HL-60 (cell line): ENCODE measurements at regions not wholly inside any gene's neighbourhood (a gene's known extent, or its start where the extent isn't known, plus 50 kb on each side); places are given as distances from the start of the nearest gene placed in this dataset.

Experiments
- DNase-seq, 2 experiments: peaks; one replicate each; pipeline ENCODE4 v3.0.0-alpha.2; 2010 to 2020; ENCODE audit warnings: low read depth in 1 of 2, low spot score in 1 of 2
- H3K27ac ChIP-seq: fragments of 250-450 bp; sonication (Bioruptor Pico); replicated peaks from 2 replicates; pipeline ENCODE4 v1.5.1; 2020; ENCODE audit warnings: mild to moderate bottlenecking, moderate library complexity
- H3K27me3 ChIP-seq: fragments of 250-450 bp; sonication (Bioruptor Pico); 2 replicates; pipeline ENCODE4 v1.5.1; 2021; ENCODE audit warnings: mild to moderate bottlenecking, moderate library complexity; ENCODE audit not compliant: insufficient read depth, poor library complexity, severe bottlenecking
- H3K4me3 ChIP-seq: replicated peaks from 2 replicates; pipeline ENCODE4 v1.5.1; 2011; ENCODE audit warnings: mild to moderate bottlenecking, control low read depth, low read length; ENCODE audit not compliant: insufficient read depth
- GABPA ChIP-seq: IDR thresholded peaks from 2 replicates; pipeline ENCODE4 v1.6.1; 2012; ENCODE audit warnings: low read depth
- POLR2AphosphoS5 ChIP-seq: IDR thresholded peaks from 2 replicates; pipeline ENCODE4 v1.6.1; 2012; ENCODE audit warnings: low read depth
- SPI1 ChIP-seq: IDR thresholded peaks from 2 replicates; pipeline ENCODE4 v1.6.1; 2012; ENCODE audit warnings: low read depth, mild to moderate bottlenecking, borderline replicate concordance
- TF ChIP-seq, protein P1 (sequence below): IDR thresholded peaks from 2 replicates; pipeline ENCODE4 v1.6.1; 2012; ENCODE audit warnings: low read depth; ENCODE audit not compliant: insufficient replicate concordance
- TF ChIP-seq, protein P2 (sequence below): IDR thresholded peaks from one replicate; pipeline ENCODE4 v1.5.1; 2011; ENCODE audit warnings: low read length, control low read depth, inconsistent platforms; ENCODE audit not compliant: insufficient read depth

DNA sequence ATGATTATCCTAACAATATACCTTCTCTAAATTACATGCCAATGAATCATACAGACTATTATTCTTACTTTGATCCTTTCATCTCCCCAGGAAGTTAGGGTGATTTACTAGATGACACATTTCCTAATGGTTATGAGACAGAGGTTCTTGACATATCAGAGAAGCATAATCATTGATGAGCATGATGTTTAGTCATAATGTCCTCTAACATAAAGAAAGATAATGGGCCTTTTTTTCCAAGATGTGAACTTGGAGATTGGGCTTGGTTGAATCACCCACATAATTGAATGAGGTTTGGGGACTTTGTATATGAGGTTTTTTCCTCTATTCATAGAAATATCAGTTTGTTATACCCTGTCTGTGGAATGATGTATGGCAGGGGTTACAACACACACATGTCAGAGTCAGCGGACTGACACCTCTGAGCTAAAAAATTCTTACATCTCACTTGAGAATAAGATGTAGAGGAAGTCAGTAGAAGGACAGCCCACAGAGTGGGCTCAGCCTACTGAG is 69.7 kb upstream of the DCBLD2 start:
- Histone ChIP-seq H3K4me3 (no peak overlapping the region), H3K27ac (no peak overlapping the region), H3K27me3 (no peaks in the 10 kb centered on the region)
- TF ChIP-seq, protein P1, sequence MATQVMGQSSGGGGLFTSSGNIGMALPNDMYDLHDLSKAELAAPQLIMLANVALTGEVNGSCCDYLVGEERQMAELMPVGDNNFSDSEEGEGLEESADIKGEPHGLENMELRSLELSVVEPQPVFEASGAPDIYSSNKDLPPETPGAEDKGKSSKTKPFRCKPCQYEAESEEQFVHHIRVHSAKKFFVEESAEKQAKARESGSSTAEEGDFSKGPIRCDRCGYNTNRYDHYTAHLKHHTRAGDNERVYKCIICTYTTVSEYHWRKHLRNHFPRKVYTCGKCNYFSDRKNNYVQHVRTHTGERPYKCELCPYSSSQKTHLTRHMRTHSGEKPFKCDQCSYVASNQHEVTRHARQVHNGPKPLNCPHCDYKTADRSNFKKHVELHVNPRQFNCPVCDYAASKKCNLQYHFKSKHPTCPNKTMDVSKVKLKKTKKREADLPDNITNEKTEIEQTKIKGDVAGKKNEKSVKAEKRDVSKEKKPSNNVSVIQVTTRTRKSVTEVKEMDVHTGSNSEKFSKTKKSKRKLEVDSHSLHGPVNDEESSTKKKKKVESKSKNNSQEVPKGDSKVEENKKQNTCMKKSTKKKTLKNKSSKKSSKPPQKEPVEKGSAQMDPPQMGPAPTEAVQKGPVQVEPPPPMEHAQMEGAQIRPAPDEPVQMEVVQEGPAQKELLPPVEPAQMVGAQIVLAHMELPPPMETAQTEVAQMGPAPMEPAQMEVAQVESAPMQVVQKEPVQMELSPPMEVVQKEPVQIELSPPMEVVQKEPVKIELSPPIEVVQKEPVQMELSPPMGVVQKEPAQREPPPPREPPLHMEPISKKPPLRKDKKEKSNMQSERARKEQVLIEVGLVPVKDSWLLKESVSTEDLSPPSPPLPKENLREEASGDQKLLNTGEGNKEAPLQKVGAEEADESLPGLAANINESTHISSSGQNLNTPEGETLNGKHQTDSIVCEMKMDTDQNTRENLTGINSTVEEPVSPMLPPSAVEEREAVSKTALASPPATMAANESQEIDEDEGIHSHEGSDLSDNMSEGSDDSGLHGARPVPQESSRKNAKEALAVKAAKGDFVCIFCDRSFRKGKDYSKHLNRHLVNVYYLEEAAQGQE = no peak
- TF ChIP-seq GABPA (no peak), SPI1 (no peak), POLR2AphosphoS5 (no peak)
- TF ChIP-seq, protein P2, sequence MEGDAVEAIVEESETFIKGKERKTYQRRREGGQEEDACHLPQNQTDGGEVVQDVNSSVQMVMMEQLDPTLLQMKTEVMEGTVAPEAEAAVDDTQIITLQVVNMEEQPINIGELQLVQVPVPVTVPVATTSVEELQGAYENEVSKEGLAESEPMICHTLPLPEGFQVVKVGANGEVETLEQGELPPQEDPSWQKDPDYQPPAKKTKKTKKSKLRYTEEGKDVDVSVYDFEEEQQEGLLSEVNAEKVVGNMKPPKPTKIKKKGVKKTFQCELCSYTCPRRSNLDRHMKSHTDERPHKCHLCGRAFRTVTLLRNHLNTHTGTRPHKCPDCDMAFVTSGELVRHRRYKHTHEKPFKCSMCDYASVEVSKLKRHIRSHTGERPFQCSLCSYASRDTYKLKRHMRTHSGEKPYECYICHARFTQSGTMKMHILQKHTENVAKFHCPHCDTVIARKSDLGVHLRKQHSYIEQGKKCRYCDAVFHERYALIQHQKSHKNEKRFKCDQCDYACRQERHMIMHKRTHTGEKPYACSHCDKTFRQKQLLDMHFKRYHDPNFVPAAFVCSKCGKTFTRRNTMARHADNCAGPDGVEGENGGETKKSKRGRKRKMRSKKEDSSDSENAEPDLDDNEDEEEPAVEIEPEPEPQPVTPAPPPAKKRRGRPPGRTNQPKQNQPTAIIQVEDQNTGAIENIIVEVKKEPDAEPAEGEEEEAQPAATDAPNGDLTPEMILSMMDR = no peak
- no peak for DNase-seq

DNA sequence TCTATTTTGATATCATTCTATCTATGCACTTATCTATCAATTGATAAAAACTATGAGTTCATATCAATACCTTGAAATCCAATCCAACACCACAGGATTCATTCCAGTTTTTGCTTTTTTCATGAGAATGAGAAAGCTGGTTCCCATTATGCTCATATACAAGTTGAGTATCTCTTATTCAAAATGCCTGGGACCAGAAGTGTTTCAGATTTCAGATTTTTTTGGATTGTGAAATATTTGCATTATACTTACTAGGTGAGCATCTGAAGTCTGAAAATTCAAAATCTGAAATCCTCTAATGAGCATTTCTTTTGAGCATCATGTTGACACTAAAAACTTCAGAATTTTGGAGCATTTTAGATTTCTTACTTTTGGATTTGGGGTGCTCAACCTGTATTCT is 67.8 kb upstream of the DCBLD2 start:
- no peak for DNase-seq
- Histone ChIP-seq H3K27me3 (no peaks in the 10 kb centered on the region), H3K27ac (no peak overlapping the region), H3K4me3 (no peak overlapping the region)
- no peak for TF ChIP-seq SPI1
- TF ChIP-seq GABPA = no peak
- TF ChIP-seq, protein P1 = no peak
- no peak for TF ChIP-seq POLR2AphosphoS5
- TF ChIP-seq, protein P2 = no peak

DNA sequence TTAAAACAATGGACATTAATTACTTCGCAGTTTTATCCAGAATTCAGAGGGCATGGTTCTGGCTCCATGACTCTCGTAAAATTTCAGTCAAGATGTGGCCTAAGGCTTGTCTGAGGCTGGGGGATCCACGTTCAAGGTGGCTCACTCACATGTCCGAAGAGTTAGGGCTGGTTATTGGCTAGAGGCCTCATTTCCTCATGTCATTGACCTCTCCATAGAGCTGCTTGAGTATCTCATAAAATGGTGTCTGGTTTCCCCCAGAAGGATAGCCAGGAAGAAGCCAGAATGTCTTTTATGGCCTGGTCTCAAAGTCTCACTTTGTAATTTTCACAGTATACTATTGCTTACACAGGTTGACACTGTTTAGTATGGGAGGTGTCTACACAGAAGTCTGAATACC is 67.3 kb upstream of the DCBLD2 start:
- DNase-seq = no peak
- TF ChIP-seq POLR2AphosphoS5 = no peak
- TF ChIP-seq, protein P2 = no peak
- TF ChIP-seq SPI1 = no peak
- TF ChIP-seq, protein P1 = no peak
- no peak for TF ChIP-seq GABPA
- no peak overlapping the region for H3K4me3 ChIP-seq
- no peaks in the 10 kb centered on the region for H3K27me3 ChIP-seq
- H3K27ac ChIP-seq = no peak overlapping the region
